Osteocyte (in vitro differentiated cells): ENCODE measurements at regions not wholly inside any gene's neighbourhood (a gene's known extent, or its start where the extent isn't known, plus 50 kb on each side); places are given as distances from the start of the nearest gene placed in this dataset.

Experiments used
- DNase-seq: peaks from one replicate; pipeline ENCODE4 v3.0.0; 2021; ENCODE audit warnings: mixed read lengths; ENCODE audit not compliant: unreplicated experiment; ENCODE audit errors: extremely low spot score
- H3K27ac Mint-ChIP-seq: one replicate; pipeline ENCODE4 v1.8.0; 2021; ENCODE audit warnings: mild to moderate bottlenecking, mixed read lengths; ENCODE audit not compliant: unreplicated experiment
- H3K27me3 Mint-ChIP-seq: one replicate; pipeline ENCODE4 v1.8.0; 2021; ENCODE audit warnings: mixed read lengths; ENCODE audit not compliant: unreplicated experiment
- H3K36me3 Mint-ChIP-seq: one replicate; pipeline ENCODE4 v1.8.0; 2021; ENCODE audit warnings: mixed read lengths; ENCODE audit not compliant: unreplicated experiment
- H3K4me1 Mint-ChIP-seq: one replicate; pipeline ENCODE4 v1.8.0; 2021; ENCODE audit warnings: mixed read lengths; ENCODE audit not compliant: unreplicated experiment
- H3K4me3 Mint-ChIP-seq: one replicate; pipeline ENCODE4 v1.8.0; 2021; ENCODE audit warnings: mild to moderate bottlenecking, moderate library complexity, mixed read lengths; ENCODE audit not compliant: unreplicated experiment
- H3K9me3 Mint-ChIP-seq: one replicate; pipeline ENCODE4 v1.8.0; 2021; ENCODE audit warnings: mixed read lengths; ENCODE audit not compliant: unreplicated experiment
- TF ChIP-seq, protein P1 (sequence below): fragments of 200-600 bp; sonication (generic); IDR thresholded peaks from 2 replicates; pipeline ENCODE4 v1.5.0; 2021; ENCODE audit warnings: antibody characterized with exemption, mild to moderate bottlenecking, moderate library complexity

GRCh38 chr18:4672162-4672561 lies 217.1 kb upstream of the DLGAP1 start:
- DNase-seq = no peak
- H3K27me3 Mint-ChIP-seq = no peaks in the 10 kb centered on the region
- H3K27ac Mint-ChIP-seq = no peak overlapping the region
- H3K36me3 Mint-ChIP-seq = no peaks in the 10 kb centered on the region
- H3K9me3 Mint-ChIP-seq = peaks cover 46% of the 10 kb centered on the region
- no peaks in the 10 kb centered on the region for H3K4me1 Mint-ChIP-seq
- TF ChIP-seq, protein P1, sequence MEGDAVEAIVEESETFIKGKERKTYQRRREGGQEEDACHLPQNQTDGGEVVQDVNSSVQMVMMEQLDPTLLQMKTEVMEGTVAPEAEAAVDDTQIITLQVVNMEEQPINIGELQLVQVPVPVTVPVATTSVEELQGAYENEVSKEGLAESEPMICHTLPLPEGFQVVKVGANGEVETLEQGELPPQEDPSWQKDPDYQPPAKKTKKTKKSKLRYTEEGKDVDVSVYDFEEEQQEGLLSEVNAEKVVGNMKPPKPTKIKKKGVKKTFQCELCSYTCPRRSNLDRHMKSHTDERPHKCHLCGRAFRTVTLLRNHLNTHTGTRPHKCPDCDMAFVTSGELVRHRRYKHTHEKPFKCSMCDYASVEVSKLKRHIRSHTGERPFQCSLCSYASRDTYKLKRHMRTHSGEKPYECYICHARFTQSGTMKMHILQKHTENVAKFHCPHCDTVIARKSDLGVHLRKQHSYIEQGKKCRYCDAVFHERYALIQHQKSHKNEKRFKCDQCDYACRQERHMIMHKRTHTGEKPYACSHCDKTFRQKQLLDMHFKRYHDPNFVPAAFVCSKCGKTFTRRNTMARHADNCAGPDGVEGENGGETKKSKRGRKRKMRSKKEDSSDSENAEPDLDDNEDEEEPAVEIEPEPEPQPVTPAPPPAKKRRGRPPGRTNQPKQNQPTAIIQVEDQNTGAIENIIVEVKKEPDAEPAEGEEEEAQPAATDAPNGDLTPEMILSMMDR = no peak
- H3K4me3 Mint-ChIP-seq = no peak overlapping the region

DNA sequence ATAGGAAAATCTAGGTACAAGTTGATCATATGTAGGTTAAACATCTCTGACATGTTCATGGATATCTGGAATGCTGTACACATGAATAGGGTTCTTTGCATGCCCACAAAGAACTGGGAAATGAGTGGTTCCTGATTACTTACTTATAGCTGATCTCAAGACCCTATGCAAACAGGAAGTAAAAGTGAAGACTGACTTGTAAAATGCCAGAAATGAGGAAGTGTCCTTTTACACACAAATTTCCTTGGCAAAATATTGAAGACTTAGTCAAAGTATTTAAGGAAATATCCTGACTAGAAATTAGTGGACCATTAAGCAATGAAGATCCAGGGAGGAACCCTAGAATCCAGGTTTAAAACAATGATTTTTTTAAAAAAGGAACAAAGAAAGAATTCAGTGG lies 203.7 kb upstream of the DLGAP1 start:
- TF ChIP-seq, protein P1 = no peak
- H3K27me3 Mint-ChIP-seq = no peaks in the 10 kb centered on the region
- no peak overlapping the region for H3K27ac Mint-ChIP-seq
- DNase-seq = no peak
- H3K4me1 Mint-ChIP-seq = peaks cover 8% of the 10 kb centered on the region
- no peaks in the 10 kb centered on the region for H3K36me3 Mint-ChIP-seq
- no peak overlapping the region for H3K4me3 Mint-ChIP-seq
- peaks cover 35% of the 10 kb centered on the region for H3K9me3 Mint-ChIP-seq

GRCh38 chr18:4653418-4653817 lies 198.3 kb upstream of the DLGAP1 start:
- H3K4me3 Mint-ChIP-seq = no peak overlapping the region
- no peaks in the 10 kb centered on the region for H3K27me3 Mint-ChIP-seq
- TF ChIP-seq, protein P1 = no peak
- no peaks in the 10 kb centered on the region for H3K36me3 Mint-ChIP-seq
- H3K9me3 Mint-ChIP-seq = peaks cover 26% of the 10 kb centered on the region
- no peak for DNase-seq
- H3K4me1 Mint-ChIP-seq = peaks cover 4% of the 10 kb centered on the region
- no peak overlapping the region for H3K27ac Mint-ChIP-seq

DNA sequence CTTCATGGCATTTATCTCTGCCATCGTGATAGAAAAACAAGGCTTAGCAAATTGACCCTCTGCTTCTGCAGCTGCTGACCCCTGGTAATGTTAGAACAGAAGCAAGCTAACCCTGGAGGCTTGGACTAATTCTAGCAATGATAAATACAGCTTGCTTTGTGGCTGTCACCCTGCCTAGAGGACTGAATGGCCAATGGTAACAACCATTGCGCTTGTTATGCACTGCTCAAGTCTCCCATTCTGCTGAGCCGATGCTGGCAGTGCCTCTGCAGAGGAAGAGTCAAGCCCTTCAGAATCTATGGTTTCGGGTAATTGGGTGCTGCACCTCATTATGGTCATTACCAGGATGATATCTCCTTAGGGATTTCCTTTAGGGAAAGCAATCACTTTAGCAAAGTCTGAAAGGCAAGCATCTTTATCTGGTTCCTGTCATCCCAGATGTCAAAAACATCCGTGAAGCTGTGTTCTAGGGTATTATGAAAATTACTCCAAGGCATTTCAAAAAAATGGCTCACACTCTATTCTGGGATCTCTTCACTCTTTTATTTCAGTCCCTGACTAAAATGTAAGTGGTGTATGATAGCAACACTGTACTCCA lies 186.8 kb upstream of the DLGAP1 start:
- peaks cover 10% of the 10 kb centered on the region for H3K9me3 Mint-ChIP-seq
- no peaks in the 10 kb centered on the region for H3K36me3 Mint-ChIP-seq
- no peak overlapping the region for H3K27ac Mint-ChIP-seq
- TF ChIP-seq, protein P1 = no peak
- DNase-seq = no peak
- no peaks in the 10 kb centered on the region for H3K27me3 Mint-ChIP-seq
- H3K4me3 Mint-ChIP-seq = no peak overlapping the region
- H3K4me1 Mint-ChIP-seq = no peaks in the 10 kb centered on the region

DNA sequence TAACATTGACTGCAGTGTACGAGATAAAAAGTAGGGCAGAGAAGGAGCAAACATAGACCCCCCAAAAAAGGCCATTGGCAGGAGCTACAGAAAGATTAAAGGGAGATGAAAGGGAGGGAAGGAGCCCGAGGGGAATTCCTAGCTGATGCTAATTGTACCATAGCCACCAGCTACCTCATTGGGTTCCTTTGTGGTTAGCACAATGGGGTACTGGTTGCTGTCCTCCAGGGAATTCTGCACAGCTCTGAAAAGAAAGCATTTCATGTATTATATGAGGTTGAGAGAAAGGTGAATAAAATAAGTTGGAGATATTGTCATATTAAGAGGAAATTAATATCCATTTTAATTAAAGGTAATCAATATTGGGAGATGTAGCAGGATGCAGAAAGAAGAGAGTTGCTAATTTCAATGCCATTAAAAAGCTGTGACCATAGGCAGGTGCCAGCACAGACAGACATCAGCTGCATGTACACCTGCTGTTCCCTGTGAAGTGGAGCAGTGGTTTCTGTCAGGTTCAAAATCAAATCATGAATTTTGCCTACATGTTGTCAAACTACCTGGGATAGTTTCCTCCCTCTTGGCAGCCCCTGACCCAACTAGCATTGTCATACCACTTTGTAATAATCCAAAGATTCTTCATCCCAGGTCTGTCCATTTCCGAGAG lies 185.4 kb upstream of the DLGAP1 start:
- Mint-ChIP-seq H3K27ac (no peak overlapping the region), H3K4me3 (no peak overlapping the region), H3K4me1 (no peaks in the 10 kb centered on the region), H3K9me3 (peaks cover 7% of the 10 kb centered on the region), H3K36me3 (no peaks in the 10 kb centered on the region), H3K27me3 (no peaks in the 10 kb centered on the region)
- TF ChIP-seq, protein P1 = no peak
- no peak for DNase-seq
